ENCODE measurements at regions not wholly inside any gene's neighbourhood (a gene's known extent, or its start where the extent isn't known, plus 50 kb on each side); places are given as distances from the start of the nearest gene placed in this dataset.

DNA sequence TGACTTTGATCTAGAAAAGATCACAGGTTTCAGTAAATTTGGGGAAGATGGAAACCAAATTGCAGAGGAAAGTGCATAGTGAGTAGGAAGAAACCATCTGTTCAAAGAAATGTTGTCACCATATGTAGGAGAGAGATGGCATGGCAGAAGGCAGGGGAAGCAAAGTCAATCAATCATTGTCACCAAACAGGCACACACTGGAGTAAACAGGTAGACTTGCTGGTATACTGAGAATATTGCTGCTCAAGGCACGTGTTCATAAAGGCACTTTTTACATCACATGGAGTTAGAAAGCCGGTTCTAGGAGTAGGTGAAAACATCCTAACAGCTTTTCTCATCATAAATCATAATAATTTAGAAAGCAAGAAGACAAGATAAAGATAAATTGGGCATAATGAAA, 550.5 kb upstream of the FAT1 start (continued):
- TF ChIP-seq ZNF24 (tag by site-specific recombination; IDR thresholded peaks at IDR 0.05): no peak
- TF ChIP-seq, protein P1, sequence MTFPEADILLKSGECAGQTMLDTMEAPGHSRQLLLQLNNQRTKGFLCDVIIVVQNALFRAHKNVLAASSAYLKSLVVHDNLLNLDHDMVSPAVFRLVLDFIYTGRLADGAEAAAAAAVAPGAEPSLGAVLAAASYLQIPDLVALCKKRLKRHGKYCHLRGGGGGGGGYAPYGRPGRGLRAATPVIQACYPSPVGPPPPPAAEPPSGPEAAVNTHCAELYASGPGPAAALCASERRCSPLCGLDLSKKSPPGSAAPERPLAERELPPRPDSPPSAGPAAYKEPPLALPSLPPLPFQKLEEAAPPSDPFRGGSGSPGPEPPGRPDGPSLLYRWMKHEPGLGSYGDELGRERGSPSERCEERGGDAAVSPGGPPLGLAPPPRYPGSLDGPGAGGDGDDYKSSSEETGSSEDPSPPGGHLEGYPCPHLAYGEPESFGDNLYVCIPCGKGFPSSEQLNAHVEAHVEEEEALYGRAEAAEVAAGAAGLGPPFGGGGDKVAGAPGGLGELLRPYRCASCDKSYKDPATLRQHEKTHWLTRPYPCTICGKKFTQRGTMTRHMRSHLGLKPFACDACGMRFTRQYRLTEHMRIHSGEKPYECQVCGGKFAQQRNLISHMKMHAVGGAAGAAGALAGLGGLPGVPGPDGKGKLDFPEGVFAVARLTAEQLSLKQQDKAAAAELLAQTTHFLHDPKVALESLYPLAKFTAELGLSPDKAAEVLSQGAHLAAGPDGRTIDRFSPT (tag by site-specific recombination; IDR thresholded peaks at IDR 0.05): no peak
- TF ChIP-seq ZNF560 (tag by site-specific recombination; IDR thresholded peaks at IDR 0.05; ENCODE audit: borderline replicate concordance): no peak
- TF ChIP-seq ZBTB7A (tag by site-specific recombination; IDR thresholded peaks at IDR 0.05; ENCODE audit: low read depth): no peak
- TF ChIP-seq ZNF76 (tag by site-specific recombination; IDR thresholded peaks at IDR 0.05; ENCODE audit: borderline replicate concordance, low read depth): no peak
- TF ChIP-seq ZNF521 (tag by site-specific recombination; IDR thresholded peaks at IDR 0.05): no peak

DNA sequence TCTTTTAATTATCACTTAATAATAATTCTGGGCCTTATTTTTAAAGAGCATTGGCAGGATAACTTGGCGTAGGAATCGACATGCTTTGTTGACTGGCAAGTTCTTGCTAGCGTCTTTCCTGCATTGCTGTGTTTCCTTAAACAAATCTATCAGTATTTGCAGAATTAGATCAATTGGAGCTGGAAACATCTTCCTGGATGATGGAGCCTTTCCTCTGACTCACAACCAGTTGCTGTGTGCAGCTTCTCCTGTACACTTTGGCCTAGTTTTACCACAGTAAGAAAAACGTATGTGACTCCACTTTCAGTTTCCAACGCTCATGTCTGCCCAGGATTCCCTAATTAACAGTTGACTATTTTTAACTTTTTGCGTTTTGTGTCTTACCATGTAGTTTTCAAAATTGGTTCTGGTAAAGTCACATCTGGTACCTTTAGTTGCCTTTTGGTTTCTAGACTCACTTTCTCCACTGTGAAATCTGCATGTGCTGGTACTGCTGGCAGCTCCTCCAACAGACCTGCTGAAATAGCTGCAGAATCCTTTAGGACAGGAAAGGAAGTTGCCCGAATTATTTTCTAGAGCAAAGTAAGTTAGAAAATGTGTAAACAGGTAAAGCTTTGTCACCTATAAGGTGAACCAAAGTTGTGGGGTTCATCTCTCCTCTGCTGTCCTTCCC, 553.2 kb upstream of the FAT1 start:
- H3K9me3 ChIP-seq (ENCODE audit: control insufficient read depth, insufficient read depth, low read depth, low read length): no peaks in the 10 kb centered on the region
- TF ChIP-seq ZNF670 (tag by site-specific recombination; IDR thresholded peaks at IDR 0.05; ENCODE audit: low read depth) (no peak), ZNF621 (tag by site-specific recombination; IDR thresholded peaks at IDR 0.05) (no peak), ZNF658 (tag by site-specific recombination; IDR thresholded peaks at IDR 0.05) (no peak), KLF8 (tag by site-specific recombination; IDR thresholded peaks at IDR 0.05) (no peak), ZNF274 (IDR thresholded peaks at IDR 0.05; ENCODE audit: low read length) (no peak), ZNF274 (tag by site-specific recombination; IDR thresholded peaks at IDR 0.05; ENCODE audit: borderline replicate concordance) (no peak), ZNF624 (tag by site-specific recombination; IDR thresholded peaks at IDR 0.05) (no peak)
- TF ChIP-seq, protein P2, sequence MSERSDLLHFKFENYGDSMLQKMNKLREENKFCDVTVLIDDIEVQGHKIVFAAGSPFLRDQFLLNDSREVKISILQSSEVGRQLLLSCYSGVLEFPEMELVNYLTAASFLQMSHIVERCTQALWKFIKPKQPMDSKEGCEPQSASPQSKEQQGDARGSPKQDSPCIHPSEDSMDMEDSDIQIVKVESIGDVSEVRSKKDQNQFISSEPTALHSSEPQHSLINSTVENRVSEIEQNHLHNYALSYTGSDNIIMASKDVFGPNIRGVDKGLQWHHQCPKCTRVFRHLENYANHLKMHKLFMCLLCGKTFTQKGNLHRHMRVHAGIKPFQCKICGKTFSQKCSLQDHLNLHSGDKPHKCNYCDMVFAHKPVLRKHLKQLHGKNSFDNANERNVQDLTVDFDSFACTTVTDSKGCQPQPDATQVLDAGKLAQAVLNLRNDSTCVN (tag by site-specific recombination; optimal IDR thresholded peaks at IDR 0.05): no peak
- TF ChIP-seq, protein P3, sequence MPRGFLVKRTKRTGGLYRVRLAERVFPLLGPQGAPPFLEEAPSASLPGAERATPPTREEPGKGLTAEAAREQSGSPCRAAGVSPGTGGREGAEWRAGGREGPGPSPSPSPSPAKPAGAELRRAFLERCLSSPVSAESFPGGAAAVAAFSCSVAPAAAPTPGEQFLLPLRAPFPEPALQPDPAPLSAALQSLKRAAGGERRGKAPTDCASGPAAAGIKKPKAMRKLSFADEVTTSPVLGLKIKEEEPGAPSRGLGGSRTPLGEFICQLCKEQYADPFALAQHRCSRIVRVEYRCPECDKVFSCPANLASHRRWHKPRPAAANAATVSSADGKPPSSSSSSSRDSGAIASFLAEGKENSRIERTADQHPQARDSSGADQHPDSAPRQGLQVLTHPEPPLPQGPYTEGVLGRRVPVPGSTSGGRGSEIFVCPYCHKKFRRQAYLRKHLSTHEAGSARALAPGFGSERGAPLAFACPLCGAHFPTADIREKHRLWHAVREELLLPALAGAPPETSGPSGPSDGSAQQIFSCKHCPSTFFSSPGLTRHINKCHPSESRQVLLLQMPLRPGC (tag by site-specific recombination; IDR thresholded peaks at IDR 0.05): no peak
- TF ChIP-seq, protein P4, sequence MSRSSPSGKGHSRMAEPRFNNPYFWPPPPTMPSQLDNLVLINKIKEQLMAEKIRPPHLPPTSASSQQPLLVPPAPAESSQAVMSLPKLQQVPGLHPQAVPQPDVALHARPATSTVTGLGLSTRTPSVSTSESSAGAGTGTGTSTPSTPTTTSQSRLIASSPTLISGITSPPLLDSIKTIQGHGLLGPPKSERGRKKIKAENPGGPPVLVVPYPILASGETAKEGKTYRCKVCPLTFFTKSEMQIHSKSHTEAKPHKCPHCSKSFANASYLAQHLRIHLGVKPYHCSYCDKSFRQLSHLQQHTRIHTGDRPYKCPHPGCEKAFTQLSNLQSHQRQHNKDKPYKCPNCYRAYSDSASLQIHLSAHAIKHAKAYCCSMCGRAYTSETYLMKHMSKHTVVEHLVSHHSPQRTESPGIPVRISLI (tag by site-specific recombination; IDR thresholded peaks at IDR 0.05): no peak
- TF ChIP-seq, protein P5, sequence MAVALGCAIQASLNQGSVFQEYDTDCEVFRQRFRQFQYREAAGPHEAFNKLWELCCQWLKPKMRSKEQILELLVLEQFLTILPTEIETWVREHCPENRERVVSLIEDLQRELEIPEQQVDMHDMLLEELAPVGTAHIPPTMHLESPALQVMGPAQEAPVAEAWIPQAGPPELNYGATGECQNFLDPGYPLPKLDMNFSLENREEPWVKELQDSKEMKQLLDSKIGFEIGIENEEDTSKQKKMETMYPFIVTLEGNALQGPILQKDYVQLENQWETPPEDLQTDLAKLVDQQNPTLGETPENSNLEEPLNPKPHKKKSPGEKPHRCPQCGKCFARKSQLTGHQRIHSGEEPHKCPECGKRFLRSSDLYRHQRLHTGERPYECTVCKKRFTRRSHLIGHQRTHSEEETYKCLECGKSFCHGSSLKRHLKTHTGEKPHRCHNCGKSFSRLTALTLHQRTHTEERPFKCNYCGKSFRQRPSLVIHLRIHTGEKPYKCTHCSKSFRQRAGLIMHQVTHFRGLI (tag by site-specific recombination; IDR thresholded peaks at IDR 0.05): no peak
- TF ChIP-seq, protein P6, sequence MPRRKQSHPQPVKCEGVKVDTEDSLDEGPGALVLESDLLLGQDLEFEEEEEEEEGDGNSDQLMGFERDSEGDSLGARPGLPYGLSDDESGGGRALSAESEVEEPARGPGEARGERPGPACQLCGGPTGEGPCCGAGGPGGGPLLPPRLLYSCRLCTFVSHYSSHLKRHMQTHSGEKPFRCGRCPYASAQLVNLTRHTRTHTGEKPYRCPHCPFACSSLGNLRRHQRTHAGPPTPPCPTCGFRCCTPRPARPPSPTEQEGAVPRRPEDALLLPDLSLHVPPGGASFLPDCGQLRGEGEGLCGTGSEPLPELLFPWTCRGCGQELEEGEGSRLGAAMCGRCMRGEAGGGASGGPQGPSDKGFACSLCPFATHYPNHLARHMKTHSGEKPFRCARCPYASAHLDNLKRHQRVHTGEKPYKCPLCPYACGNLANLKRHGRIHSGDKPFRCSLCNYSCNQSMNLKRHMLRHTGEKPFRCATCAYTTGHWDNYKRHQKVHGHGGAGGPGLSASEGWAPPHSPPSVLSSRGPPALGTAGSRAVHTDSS (tag by site-specific recombination; IDR thresholded peaks at IDR 0.05): no peak
- TF ChIP-seq, protein P7, sequence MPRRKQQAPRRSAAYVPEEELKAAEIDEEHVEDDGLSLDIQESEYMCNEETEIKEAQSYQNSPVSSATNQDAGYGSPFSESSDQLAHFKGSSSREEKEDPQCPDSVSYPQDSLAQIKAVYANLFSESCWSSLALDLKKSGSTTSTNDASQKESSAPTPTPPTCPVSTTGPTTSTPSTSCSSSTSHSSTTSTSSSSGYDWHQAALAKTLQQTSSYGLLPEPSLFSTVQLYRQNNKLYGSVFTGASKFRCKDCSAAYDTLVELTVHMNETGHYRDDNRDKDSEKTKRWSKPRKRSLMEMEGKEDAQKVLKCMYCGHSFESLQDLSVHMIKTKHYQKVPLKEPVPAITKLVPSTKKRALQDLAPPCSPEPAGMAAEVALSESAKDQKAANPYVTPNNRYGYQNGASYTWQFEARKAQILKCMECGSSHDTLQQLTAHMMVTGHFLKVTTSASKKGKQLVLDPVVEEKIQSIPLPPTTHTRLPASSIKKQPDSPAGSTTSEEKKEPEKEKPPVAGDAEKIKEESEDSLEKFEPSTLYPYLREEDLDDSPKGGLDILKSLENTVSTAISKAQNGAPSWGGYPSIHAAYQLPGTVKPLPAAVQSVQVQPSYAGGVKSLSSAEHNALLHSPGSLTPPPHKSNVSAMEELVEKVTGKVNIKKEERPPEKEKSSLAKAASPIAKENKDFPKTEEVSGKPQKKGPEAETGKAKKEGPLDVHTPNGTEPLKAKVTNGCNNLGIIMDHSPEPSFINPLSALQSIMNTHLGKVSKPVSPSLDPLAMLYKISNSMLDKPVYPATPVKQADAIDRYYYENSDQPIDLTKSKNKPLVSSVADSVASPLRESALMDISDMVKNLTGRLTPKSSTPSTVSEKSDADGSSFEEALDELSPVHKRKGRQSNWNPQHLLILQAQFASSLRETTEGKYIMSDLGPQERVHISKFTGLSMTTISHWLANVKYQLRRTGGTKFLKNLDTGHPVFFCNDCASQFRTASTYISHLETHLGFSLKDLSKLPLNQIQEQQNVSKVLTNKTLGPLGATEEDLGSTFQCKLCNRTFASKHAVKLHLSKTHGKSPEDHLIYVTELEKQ (tag by site-specific recombination; IDR thresholded peaks at IDR 0.05; ENCODE audit: borderline replicate concordance): no peak
- TF ChIP-seq, protein P8, sequence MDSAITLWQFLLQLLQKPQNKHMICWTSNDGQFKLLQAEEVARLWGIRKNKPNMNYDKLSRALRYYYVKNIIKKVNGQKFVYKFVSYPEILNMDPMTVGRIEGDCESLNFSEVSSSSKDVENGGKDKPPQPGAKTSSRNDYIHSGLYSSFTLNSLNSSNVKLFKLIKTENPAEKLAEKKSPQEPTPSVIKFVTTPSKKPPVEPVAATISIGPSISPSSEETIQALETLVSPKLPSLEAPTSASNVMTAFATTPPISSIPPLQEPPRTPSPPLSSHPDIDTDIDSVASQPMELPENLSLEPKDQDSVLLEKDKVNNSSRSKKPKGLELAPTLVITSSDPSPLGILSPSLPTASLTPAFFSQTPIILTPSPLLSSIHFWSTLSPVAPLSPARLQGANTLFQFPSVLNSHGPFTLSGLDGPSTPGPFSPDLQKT (IDR thresholded peaks at IDR 0.05; ENCODE audit: borderline replicate concordance, low read depth, low read length): no peak

More for the DNA sequence above, 553.2 kb upstream of the FAT1 start:
- Histone ChIP-seq H3K27ac (ENCODE audit: extremely low read depth, low read depth, low read length) (no peak overlapping the region), H3K36me3 (ENCODE audit: control insufficient read depth in 2 of 2, insufficient read depth in 1 of 2, low read length in 2 of 2) (no peaks in the 10 kb centered on the region), H3K4me1 (ENCODE audit: control insufficient read depth, insufficient read depth, low read length) (no peaks in the 10 kb centered on the region), H3K4me3 (ENCODE audit: low read depth, low read length) (no peak overlapping the region)
- CTCF ChIA-PET: no interaction called here
- POLR2A ChIA-PET: no interaction called here

All from HEK293 (cell line).